ENCODE measurements at regions not wholly inside any gene's neighbourhood (a gene's known extent, or its start where the extent isn't known, plus 50 kb on each side); places are given as distances from the start of the nearest gene placed in this dataset.
A peak's percentile ranks its signal among the peaks of the same experiment; 100 is the strongest.

DNA sequence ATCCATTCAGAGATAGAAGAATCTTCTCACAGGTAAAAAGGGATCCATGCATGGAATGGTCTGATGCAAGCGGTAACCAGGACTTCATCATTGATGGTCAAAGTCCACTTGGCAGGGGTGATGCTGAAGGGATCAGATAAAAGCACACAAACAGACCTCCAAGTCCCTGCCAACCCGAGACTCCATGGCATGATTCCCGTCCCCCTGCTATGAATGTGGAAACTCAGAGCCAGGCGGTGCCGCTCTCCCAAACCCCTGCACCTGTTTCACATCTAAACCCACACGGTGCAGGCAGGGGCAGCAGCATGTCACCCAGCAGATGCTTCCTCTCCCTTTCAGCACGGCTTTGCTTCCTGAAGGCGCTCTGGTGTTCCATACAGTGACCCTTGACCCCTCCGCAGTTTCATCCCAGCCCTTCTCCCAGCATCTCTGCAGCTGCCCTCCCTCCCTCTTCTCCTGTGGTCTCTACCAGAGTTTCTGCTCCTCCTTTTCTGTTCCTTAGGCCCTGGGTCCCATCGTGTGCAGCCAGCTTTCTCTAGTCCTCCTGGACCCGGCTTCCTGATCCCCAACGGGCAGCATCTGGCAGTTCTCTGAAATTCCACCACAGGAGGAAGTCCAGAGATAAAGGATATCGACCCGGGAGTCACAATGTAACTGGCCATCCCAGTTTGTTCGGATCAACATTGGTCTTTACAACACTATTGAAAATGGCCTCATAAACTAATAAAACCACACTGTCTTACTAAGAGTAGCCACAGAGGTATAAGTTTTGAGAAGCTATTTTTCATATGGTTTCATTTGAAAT, 235.0 kb downstream of the TTLL2 start (continued):
- peak; percentile 78; the same call in 1 of the 2 replicates for TF ChIP-seq ZNF335 (CRISPR knock-in tag; IDR thresholded peaks at IDR 0.05)
- TF ChIP-seq EED (CRISPR knock-in tag; IDR thresholded peaks at IDR 0.05) = peak; percentile 59; the same call in 1 of the 2 replicates
- TF ChIP-seq, protein P1, sequence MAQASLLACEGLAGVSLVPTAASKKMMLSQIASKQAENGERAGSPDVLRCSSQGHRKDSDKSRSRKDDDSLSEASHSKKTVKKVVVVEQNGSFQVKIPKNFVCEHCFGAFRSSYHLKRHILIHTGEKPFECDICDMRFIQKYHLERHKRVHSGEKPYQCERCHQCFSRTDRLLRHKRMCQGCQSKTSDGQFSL (CRISPR knock-in tag; IDR thresholded peaks at IDR 0.05) = no peak; the same call in 1 of the 2 replicates
- TF ChIP-seq, protein P2, sequence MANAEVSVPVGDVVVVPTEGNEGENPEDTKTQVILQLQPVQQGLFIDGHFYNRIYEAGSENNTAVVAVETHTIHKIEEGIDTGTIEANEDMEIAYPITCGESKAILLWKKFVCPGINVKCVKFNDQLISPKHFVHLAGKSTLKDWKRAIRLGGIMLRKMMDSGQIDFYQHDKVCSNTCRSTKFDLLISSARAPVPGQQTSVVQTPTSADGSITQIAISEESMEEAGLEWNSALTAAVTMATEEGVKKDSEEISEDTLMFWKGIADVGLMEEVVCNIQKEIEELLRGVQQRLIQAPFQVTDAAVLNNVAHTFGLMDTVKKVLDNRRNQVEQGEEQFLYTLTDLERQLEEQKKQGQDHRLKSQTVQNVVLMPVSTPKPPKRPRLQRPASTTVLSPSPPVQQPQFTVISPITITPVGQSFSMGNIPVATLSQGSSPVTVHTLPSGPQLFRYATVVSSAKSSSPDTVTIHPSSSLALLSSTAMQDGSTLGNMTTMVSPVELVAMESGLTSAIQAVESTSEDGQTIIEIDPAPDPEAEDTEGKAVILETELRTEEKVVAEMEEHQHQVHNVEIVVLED (CRISPR knock-in tag; IDR thresholded peaks at IDR 0.05; ENCODE audit: borderline replicate concordance) = peak; percentile 30; the same call in 1 of the 2 replicates
- TF ChIP-seq, protein P3, sequence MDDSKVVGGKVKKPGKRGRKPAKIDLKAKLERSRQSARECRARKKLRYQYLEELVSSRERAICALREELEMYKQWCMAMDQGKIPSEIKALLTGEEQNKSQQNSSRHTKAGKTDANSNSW (CRISPR knock-in tag; IDR thresholded peaks at IDR 0.05; ENCODE audit: borderline replicate concordance) = 0 out of 2 replicates have a peak, but pooled peaks have one; percentile 42
- no peak for TF ChIP-seq SNRNP70 (IDR thresholded peaks at IDR 0.05; ENCODE audit: low read depth, low read length)
- no peak for TF ChIP-seq TCF7 (IDR thresholded peaks at IDR 0.05; ENCODE audit: low read depth)
- TF ChIP-seq, protein P4, sequence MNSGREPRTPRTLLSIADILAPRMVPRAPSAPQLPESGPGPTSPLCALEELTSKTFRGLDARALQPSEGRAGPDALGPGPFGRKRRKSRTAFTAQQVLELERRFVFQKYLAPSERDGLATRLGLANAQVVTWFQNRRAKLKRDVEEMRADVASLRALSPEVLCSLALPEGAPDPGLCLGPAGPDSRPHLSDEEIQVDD (CRISPR knock-in tag; IDR thresholded peaks at IDR 0.05; ENCODE audit: borderline replicate concordance) = no peak
- TF ChIP-seq GFI1 (CRISPR knock-in tag; IDR thresholded peaks at IDR 0.05; ENCODE audit: borderline replicate concordance) = no peak
- TF ChIP-seq ZNF382 (CRISPR knock-in tag; IDR thresholded peaks at IDR 0.05; ENCODE audit: borderline replicate concordance) = no peak
- TF ChIP-seq, protein P5, sequence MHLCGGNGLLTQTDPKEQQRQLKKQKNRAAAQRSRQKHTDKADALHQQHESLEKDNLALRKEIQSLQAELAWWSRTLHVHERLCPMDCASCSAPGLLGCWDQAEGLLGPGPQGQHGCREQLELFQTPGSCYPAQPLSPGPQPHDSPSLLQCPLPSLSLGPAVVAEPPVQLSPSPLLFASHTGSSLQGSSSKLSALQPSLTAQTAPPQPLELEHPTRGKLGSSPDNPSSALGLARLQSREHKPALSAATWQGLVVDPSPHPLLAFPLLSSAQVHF (CRISPR knock-in tag; IDR thresholded peaks at IDR 0.05) = no peak
- TF ChIP-seq, protein P6, sequence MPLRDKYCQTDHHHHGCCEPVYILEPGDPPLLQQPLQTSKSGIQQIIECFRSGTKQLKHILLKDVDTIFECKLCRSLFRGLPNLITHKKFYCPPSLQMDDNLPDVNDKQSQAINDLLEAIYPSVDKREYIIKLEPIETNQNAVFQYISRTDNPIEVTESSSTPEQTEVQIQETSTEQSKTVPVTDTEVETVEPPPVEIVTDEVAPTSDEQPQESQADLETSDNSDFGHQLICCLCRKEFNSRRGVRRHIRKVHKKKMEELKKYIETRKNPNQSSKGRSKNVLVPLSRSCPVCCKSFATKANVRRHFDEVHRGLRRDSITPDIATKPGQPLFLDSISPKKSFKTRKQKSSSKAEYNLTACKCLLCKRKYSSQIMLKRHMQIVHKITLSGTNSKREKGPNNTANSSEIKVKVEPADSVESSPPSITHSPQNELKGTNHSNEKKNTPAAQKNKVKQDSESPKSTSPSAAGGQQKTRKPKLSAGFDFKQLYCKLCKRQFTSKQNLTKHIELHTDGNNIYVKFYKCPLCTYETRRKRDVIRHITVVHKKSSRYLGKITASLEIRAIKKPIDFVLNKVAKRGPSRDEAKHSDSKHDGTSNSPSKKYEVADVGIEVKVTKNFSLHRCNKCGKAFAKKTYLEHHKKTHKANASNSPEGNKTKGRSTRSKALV (CRISPR knock-in tag; IDR thresholded peaks at IDR 0.05) = peak; percentile 11; the same call in 1 of the 2 replicates
- no peak for TF ChIP-seq ZNF24 (IDR thresholded peaks at IDR 0.05)
- TF ChIP-seq, protein P7, sequence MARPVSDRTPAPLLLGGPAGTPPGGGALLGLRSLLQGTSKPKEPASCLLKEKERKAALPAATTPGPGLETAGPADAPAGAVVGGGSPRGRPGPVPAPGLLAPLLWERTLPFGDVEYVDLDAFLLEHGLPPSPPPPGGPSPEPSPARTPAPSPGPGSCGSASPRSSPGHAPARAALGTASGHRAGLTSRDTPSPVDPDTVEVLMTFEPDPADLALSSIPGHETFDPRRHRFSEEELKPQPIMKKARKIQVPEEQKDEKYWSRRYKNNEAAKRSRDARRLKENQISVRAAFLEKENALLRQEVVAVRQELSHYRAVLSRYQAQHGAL (CRISPR knock-in tag; IDR thresholded peaks at IDR 0.05; ENCODE audit: not compliant biosample characterization) = no peak
- TF ChIP-seq TEAD2 (CRISPR knock-in tag; IDR thresholded peaks at IDR 0.05) = peak; percentile 79; the same call in 1 of the 2 replicates
- 0 out of 2 replicates have a peak, but pooled peaks have one; percentile 59 for TF ChIP-seq ZNF550 (CRISPR knock-in tag; IDR thresholded peaks at IDR 0.05; ENCODE audit: borderline replicate concordance)
- TF ChIP-seq ZNF570 (CRISPR knock-in tag; IDR thresholded peaks at IDR 0.05; ENCODE audit: borderline replicate concordance) = no peak; the same call in 1 of the 2 replicates
- TF ChIP-seq ZNF879 (CRISPR knock-in tag; IDR thresholded peaks at IDR 0.05) = no peak
- TF ChIP-seq SNAPC2 (CRISPR knock-in tag; IDR thresholded peaks at IDR 0.05) = peak; percentile 5; the same call in 1 of the 2 replicates
- TF ChIP-seq SMAD1 (CRISPR knock-in tag; IDR thresholded peaks at IDR 0.05; ENCODE audit: borderline replicate concordance, low read depth) = no peak
- TF ChIP-seq TCF7L2 (IDR thresholded peaks at IDR 0.05; ENCODE audit: low read depth, low read length) = no peak
- TF ChIP-seq TOE1 (CRISPR knock-in tag; IDR thresholded peaks at IDR 0.05) = no peak
- no peak for TF ChIP-seq ZNF207 (IDR thresholded peaks at IDR 0.05; ENCODE audit: borderline replicate concordance)
